Testis (tissue), 2 donors: ENCODE measurements at regions not wholly inside any gene's neighbourhood (a gene's known extent, or its start where the extent isn't known, plus 50 kb on each side); places are given as distances from the start of the nearest gene placed in this dataset.

Experiments used
- DNase-seq: peaks from one replicate; pipeline ENCODE4 v3.0.0-alpha.2; 2019
- H3K27ac ChIP-seq, 2 donors: fragments of 200-600 bp; sonication (generic); one replicate each; pipeline ENCODE4 v1.5.1; 2019
- H3K27me3 ChIP-seq: fragments of 200-600 bp; sonication (generic); one replicate; pipeline ENCODE4 v1.5.1; 2019
- H3K36me3 ChIP-seq: fragments of 200-600 bp; sonication (generic); one replicate; pipeline ENCODE4 v1.5.1; 2017; ENCODE audit warnings: low read depth; ENCODE audit errors: missing control alignments
- H3K4me1 ChIP-seq: fragments of 200-600 bp; sonication (generic); one replicate; pipeline ENCODE4 v1.5.1; 2019
- H3K4me3 ChIP-seq, 2 donors: fragments of 200-600 bp; sonication (generic); one replicate each; pipeline ENCODE4 v1.5.1; 2017 to 2019
- H3K9me3 ChIP-seq: fragments of 200-600 bp; sonication (generic); one replicate; pipeline ENCODE4 v1.5.1; 2017
- POLR2A ChIP-seq: fragments of 450-650 bp; IDR thresholded peaks from one replicate; pipeline ENCODE4 v1.6.1; 2017; ENCODE audit warnings: antibody characterized with exemption, mild to moderate bottlenecking, moderate library complexity
- WGBS, 2 donors: methylation state at CpG; one replicate each; pipeline ENCODE4 v1.1.5; 2018; 5-methylcytosine and 5-hydroxymethylcytosine counted together
- intact Hi-C: fragments of 100-400 bp; cut with DNase I; formaldehyde crosslinking; loops from one replicate; pipeline ENCODE4 v1.15.1; 2023; ENCODE audit warnings: low total_unique reads
- TF ChIP-seq, protein P1 (sequence below), 3 experiments: fragments of 450-650 bp in 2 of 3; fragments of 200-600 bp in 1 of 3; sonication (generic) in 1 of 3; IDR thresholded peaks; one replicate each; pipeline ENCODE4 v1.5.1; 2016 to 2019; ENCODE audit warnings: antibody characterized with exemption in 3 of 3, mild to moderate bottlenecking in 2 of 3, moderate library complexity in 1 of 3

DNA sequence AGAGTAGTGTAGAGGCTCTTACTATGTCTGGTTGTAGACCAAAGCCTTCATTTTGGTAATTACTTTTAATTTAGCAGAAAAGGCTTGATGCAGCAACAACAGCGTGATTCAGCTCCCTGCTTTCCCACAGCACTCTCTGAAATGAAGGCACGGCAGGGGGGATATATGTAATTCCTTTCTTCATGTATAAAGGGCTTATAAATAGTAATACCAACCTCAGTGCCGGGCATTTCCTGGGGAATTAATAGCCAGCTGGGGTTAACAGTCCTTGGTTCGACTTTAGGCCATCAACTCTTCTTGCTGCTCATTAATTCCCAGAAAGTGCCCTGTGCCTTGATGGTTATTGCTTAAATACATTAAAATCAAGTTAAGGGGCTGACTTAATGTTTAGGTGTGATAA, 669.0 kb downstream of the ZNF674 start:
- H3K4me3 ChIP-seq: no peak overlapping the region
- DNase-seq: no peak
- intact Hi-C loops: no loop called here
- H3K36me3 ChIP-seq: no peaks in the 10 kb centered on the region
- TF ChIP-seq, protein P1, sequence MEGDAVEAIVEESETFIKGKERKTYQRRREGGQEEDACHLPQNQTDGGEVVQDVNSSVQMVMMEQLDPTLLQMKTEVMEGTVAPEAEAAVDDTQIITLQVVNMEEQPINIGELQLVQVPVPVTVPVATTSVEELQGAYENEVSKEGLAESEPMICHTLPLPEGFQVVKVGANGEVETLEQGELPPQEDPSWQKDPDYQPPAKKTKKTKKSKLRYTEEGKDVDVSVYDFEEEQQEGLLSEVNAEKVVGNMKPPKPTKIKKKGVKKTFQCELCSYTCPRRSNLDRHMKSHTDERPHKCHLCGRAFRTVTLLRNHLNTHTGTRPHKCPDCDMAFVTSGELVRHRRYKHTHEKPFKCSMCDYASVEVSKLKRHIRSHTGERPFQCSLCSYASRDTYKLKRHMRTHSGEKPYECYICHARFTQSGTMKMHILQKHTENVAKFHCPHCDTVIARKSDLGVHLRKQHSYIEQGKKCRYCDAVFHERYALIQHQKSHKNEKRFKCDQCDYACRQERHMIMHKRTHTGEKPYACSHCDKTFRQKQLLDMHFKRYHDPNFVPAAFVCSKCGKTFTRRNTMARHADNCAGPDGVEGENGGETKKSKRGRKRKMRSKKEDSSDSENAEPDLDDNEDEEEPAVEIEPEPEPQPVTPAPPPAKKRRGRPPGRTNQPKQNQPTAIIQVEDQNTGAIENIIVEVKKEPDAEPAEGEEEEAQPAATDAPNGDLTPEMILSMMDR (IDR thresholded peaks at IDR 0.05): no peak
- no peak for TF ChIP-seq POLR2A
- H3K4me1 ChIP-seq: no peaks in the 10 kb centered on the region
- no peaks in the 10 kb centered on the region for H3K27me3 ChIP-seq
- whole genome bisulfite sequencing, 2 donors: 86 to 94% methylated on average over 2 to 4 of the region's 4 CpGs
- no peak overlapping the region for H3K27ac ChIP-seq
- H3K9me3 ChIP-seq: no peaks in the 10 kb centered on the region

DNA sequence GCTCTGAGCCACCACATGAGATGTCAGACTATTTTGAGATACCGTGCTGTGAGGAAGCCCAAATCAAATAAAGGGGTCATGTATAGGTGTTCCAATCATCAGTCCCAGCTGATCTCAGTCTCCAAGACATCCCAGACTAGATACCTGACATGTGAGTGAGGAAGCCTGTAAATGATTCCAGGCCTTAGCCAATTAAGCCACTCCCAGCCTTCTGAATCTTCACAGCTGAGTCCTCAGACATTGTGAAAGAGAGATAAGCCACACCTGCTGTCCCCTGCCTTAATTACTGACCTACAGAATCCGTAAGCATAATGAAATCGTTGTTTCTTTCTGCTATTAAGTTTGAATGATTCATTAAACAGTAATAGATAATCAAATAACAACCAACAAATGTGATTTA, 671.4 kb downstream of the ZNF674 start:
- Histone ChIP-seq H3K4me1 (no peaks in the 10 kb centered on the region), H3K27ac (no peak overlapping the region), H3K9me3 (no peaks in the 10 kb centered on the region), H3K4me3 (no peak overlapping the region), H3K36me3 (no peaks in the 10 kb centered on the region), H3K27me3 (no peaks in the 10 kb centered on the region)
- intact Hi-C loops: no loop called here
- 38 to 81% methylated on average over 2 to 3 of the region's 3 CpGs for WGBS, 2 donors
- no peak for DNase-seq
- no peak for TF ChIP-seq POLR2A
- TF ChIP-seq, protein P1 (IDR thresholded peaks at IDR 0.05): no peak

DNA sequence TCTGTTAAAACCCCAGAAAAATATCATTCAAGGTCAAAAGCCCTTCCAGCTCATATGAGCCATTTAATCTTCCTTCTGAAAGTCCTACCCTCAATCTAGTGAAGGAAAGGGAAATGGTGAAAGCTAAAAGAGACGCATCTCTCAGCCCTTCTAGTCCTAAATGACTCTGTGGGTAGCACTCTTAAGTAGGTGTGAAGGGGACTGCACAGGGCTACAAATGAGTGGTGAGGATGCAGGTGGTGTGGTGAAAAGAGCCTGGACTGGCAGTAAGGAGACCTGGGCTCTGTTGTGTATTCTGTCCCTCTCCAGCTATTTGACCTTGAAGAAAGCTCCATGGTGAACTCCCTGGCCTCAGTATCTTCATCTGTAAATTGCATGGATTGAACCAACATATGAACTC, 671.8 kb upstream of the DIPK2B start:
- no peaks in the 10 kb centered on the region for H3K9me3 ChIP-seq
- no peaks in the 10 kb centered on the region for H3K36me3 ChIP-seq
- no peak overlapping the region for H3K27ac ChIP-seq
- H3K4me3 ChIP-seq: no peak overlapping the region
- TF ChIP-seq, protein P1 (IDR thresholded peaks at IDR 0.05): no peak
- no peak for TF ChIP-seq POLR2A
- DNase-seq: no peak
- 83 to 88% methylated on average over 1 of the region's 1 CpG for WGBS, 2 donors
- intact Hi-C loops: no loop called here
- H3K27me3 ChIP-seq: no peaks in the 10 kb centered on the region
- no peaks in the 10 kb centered on the region for H3K4me1 ChIP-seq

DNA sequence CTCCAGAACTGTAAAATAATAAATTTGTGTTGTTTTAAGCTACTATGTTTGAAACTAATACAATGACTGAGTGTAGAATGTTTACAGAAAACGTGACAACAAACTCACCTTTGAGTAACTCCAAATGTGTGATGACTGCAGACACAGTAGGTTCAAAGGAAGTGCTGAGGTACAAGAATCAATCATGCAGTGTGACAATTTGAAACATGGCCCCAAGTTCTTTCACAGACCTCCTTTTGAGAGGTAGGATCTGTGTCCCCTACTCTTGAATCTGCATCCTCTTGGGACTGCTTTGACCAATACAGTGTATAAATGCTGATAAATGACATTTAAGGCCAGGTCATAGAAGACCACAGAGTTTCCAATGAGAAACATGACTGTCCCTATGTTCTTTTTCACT, 667.7 kb upstream of the DIPK2B start:
- DNase-seq: no peak
- WGBS, 2 donors: 83 to 92% methylated on average over 1 of the region's 1 CpG

DNA sequence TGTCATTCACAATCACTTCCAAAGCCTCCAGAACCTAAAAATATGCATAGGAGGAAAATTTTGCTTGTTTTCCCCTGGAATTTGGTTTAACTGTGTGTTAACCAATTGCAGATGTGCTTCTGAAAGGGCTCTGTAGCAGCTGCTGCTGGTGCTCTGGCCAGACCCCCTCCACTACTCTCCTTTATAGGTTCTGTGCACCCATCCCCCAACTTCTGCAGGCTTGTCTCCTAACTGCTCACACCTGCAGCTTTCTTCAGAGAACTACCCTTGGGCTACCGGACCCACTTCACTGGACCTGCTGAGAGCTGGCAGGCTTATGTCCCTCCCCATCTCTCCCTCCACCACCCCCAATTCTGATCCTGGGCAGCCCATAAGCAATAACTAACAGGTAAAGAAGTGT, 662.1 kb upstream of the DIPK2B start:
- Histone ChIP-seq H3K9me3 (no peaks in the 10 kb centered on the region), H3K36me3 (no peaks in the 10 kb centered on the region), H3K27ac (no peak overlapping the region), H3K27me3 (no peaks in the 10 kb centered on the region), H3K4me3 (no peak overlapping the region), H3K4me1 (no peaks in the 10 kb centered on the region)
- 60% methylated on average over 1 of the region's 1 CpG; no CpG with 5 or more reads in 1 of the 2 donors for WGBS, 2 donors
- intact Hi-C loops: no loop called here
- TF ChIP-seq POLR2A: no peak
- TF ChIP-seq, protein P1 (IDR thresholded peaks at IDR 0.05): no peak
- no peak for DNase-seq

More for the DNA sequence above, 667.7 kb upstream of the DIPK2B start:
- no peak overlapping the region for H3K4me3 ChIP-seq
- no peaks in the 10 kb centered on the region for H3K27me3 ChIP-seq
- no peaks in the 10 kb centered on the region for H3K9me3 ChIP-seq
- no peaks in the 10 kb centered on the region for H3K4me1 ChIP-seq
- TF ChIP-seq, protein P1 (IDR thresholded peaks at IDR 0.05): no peak
- TF ChIP-seq POLR2A: no peak
- intact Hi-C loops: no loop called here
- H3K36me3 ChIP-seq: no peaks in the 10 kb centered on the region
- H3K27ac ChIP-seq: no peak overlapping the region
